WTC11 (cell line): ENCODE measurements at regions not wholly inside any gene's neighbourhood (a gene's known extent, or its start where the extent isn't known, plus 50 kb on each side); places are given as distances from the start of the nearest gene placed in this dataset.

Source experiments
- ATAC-seq: fragments of 200-7000 bp; cut with Tn5 transposase; 2 replicates; pipeline ENCODE4 v1.10.0; 2021; ENCODE audit warnings: mild to moderate bottlenecking, moderate library complexity
- CTCF ChIA-PET: fragments of 300-600 bp; sonication (Branson Sonifier 250); formaldehyde crosslinking; loops from one replicate; lab custom pipeline; 2021; ENCODE audit warnings: antibody characterized with exemption; lab: Charles Lee
- POLR2A ChIA-PET: fragments of 350-600 bp; sonication (Branson Sonifier 250); formaldehyde crosslinking; loops from one replicate; lab custom pipeline; 2021; ENCODE audit warnings: antibody characterized with exemption; lab: Charles Lee
- DNase-seq: peaks from one replicate; pipeline ENCODE4 v3.0.0; 2021; ENCODE audit warnings: low spot score
- H3K27ac Mint-ChIP-seq: 2 replicates; pipeline ENCODE4 v1.8.0; 2021; ENCODE audit warnings: mixed read lengths
- H3K27me3 Mint-ChIP-seq: 2 replicates; pipeline ENCODE4 v1.8.0; 2021; ENCODE audit warnings: low read depth, mild to moderate bottlenecking, moderate library complexity, mixed read lengths
- H3K36me3 Mint-ChIP-seq: 2 replicates; pipeline ENCODE4 v1.8.0; 2021; ENCODE audit warnings: mixed read lengths
- H3K4me1 Mint-ChIP-seq: 2 replicates; pipeline ENCODE4 v1.8.0; 2022; ENCODE audit warnings: mixed read lengths
- H3K4me3 Mint-ChIP-seq: 2 replicates; pipeline ENCODE4 v1.8.0; 2021; ENCODE audit warnings: mild to moderate bottlenecking, moderate library complexity, mixed read lengths
- H3K9me3 Mint-ChIP-seq: 2 replicates; pipeline ENCODE4 v1.8.0; 2021; ENCODE audit warnings: mixed read lengths
- ATF1 ChIP-seq: sonication (generic); formaldehyde crosslinking; IDR thresholded peaks from 2 replicates; pipeline ENCODE4 v1.8.1; 2023; ENCODE audit warnings: mild to moderate bottlenecking, moderate library complexity, missing genetic modification reagents
- CDX4 ChIP-seq: fragments of 250-450 bp; sonication (Bioruptor Pico); IDR thresholded peaks from 2 replicates; pipeline ENCODE4 v1.9.0; 2021; ENCODE audit warnings: moderate library complexity, mild to moderate bottlenecking, inconsistent platforms, borderline replicate concordance
- ETV6 ChIP-seq: sonication (generic); formaldehyde crosslinking; IDR thresholded peaks from 2 replicates; pipeline ENCODE4 v1.8.1; 2022; ENCODE audit warnings: mild to moderate bottlenecking, missing genetic modification reagents
- FOXP1 ChIP-seq: sonication (generic); formaldehyde crosslinking; IDR thresholded peaks from 2 replicates; pipeline ENCODE4 v1.8.0; 2022; ENCODE audit warnings: missing genetic modification reagents, mild to moderate bottlenecking, moderate library complexity, borderline replicate concordance
- FOXP4 ChIP-seq: sonication (generic); formaldehyde crosslinking; IDR thresholded peaks from 2 replicates; pipeline ENCODE4 v1.8.0; 2022; ENCODE audit warnings: mild to moderate bottlenecking, missing genetic modification reagents
- MXD4 ChIP-seq: fragments of 250-450 bp; sonication (Bioruptor Pico); IDR thresholded peaks from 2 replicates; pipeline ENCODE4 v1.8.0; 2021; ENCODE audit warnings: mild to moderate bottlenecking, moderate library complexity, borderline replicate concordance
- NFE2L1 ChIP-seq: sonication (generic); formaldehyde crosslinking; IDR thresholded peaks from 2 replicates; pipeline ENCODE4 v1.8.1; 2023; ENCODE audit warnings: missing genetic modification reagents
- NFYB ChIP-seq: sonication (generic); formaldehyde crosslinking; conservative IDR thresholded peaks from 2 replicates; pipeline ENCODE4 v1.8.0; 2022; ENCODE audit warnings: low read depth, missing genetic modification reagents
- NR1H2 ChIP-seq: sonication (generic); formaldehyde crosslinking; IDR thresholded peaks from 2 replicates; pipeline ENCODE4 v1.9.0; 2021; ENCODE audit warnings: mild to moderate bottlenecking, moderate library complexity, missing genetic modification reagents
- NR2C2 ChIP-seq: sonication (generic); formaldehyde crosslinking; IDR thresholded peaks from 2 replicates; pipeline ENCODE4 v1.8.0; 2022; ENCODE audit warnings: mild to moderate bottlenecking, missing genetic modification reagents
- NR3C1 ChIP-seq: sonication (generic); formaldehyde crosslinking; conservative IDR thresholded peaks from 2 replicates; pipeline ENCODE4 v1.8.1; 2023; ENCODE audit warnings: low read depth, mild to moderate bottlenecking, missing genetic modification reagents
- ZNF423 ChIP-seq: fragments of 250-450 bp; sonication (Bioruptor Pico); IDR thresholded peaks from 2 replicates; pipeline ENCODE4 v2.1.2; 2022; ENCODE audit warnings: mild to moderate bottlenecking, moderate library complexity
- TF ChIP-seq, protein P1 (sequence below): fragments of 250-450 bp; sonication (Bioruptor Pico); IDR thresholded peaks from 2 replicates; pipeline ENCODE4 v1.9.0; 2021; ENCODE audit warnings: mild to moderate bottlenecking, borderline replicate concordance
- TF ChIP-seq, protein P2 (sequence below): sonication (generic); formaldehyde crosslinking; IDR thresholded peaks from 2 replicates; pipeline ENCODE4 v1.8.1; 2023; ENCODE audit warnings: mild to moderate bottlenecking, moderate library complexity, missing genetic modification reagents
- TF ChIP-seq, protein P3 (sequence below): fragments of 250-450 bp; sonication (Bioruptor Pico); conservative IDR thresholded peaks from 2 replicates; pipeline ENCODE4 v1.9.0; 2021; ENCODE audit warnings: mild to moderate bottlenecking
- TF ChIP-seq, protein P4 (sequence below): sonication (generic); formaldehyde crosslinking; conservative IDR thresholded peaks from 2 replicates; pipeline ENCODE4 v1.8.1; 2023; ENCODE audit warnings: mild to moderate bottlenecking, low read depth, missing genetic modification reagents, moderate library complexity
- TF ChIP-seq, protein P5 (sequence below): sonication (generic); formaldehyde crosslinking; IDR thresholded peaks from 2 replicates; pipeline ENCODE4 v1.8.1; 2022; ENCODE audit warnings: mild to moderate bottlenecking, missing genetic modification reagents, moderate library complexity, borderline replicate concordance

GRCh38 chr10:113279262-113279661 is 273.6 kb upstream of the HABP2 start:
- no peaks in the 10 kb centered on the region for H3K4me1 Mint-ChIP-seq
- ChIA-PET CTCF (no interaction called here), POLR2A (no interaction called here)
- no peak overlapping the region for H3K27ac Mint-ChIP-seq
- DNase-seq (no peak), ATAC-seq (no peak)
- no peak overlapping the region for H3K4me3 Mint-ChIP-seq
- peaks cover 12% of the 10 kb centered on the region for H3K36me3 Mint-ChIP-seq
- peaks cover 2% of the 10 kb centered on the region; the same call in 1 of the 2 replicates for H3K27me3 Mint-ChIP-seq
- peaks cover 31% of the 10 kb centered on the region for H3K9me3 Mint-ChIP-seq
- no peak for TF ChIP-seq ATF1
- no peak for TF ChIP-seq ETV6 (CRISPR knock-in tag)
- TF ChIP-seq, protein P1, sequence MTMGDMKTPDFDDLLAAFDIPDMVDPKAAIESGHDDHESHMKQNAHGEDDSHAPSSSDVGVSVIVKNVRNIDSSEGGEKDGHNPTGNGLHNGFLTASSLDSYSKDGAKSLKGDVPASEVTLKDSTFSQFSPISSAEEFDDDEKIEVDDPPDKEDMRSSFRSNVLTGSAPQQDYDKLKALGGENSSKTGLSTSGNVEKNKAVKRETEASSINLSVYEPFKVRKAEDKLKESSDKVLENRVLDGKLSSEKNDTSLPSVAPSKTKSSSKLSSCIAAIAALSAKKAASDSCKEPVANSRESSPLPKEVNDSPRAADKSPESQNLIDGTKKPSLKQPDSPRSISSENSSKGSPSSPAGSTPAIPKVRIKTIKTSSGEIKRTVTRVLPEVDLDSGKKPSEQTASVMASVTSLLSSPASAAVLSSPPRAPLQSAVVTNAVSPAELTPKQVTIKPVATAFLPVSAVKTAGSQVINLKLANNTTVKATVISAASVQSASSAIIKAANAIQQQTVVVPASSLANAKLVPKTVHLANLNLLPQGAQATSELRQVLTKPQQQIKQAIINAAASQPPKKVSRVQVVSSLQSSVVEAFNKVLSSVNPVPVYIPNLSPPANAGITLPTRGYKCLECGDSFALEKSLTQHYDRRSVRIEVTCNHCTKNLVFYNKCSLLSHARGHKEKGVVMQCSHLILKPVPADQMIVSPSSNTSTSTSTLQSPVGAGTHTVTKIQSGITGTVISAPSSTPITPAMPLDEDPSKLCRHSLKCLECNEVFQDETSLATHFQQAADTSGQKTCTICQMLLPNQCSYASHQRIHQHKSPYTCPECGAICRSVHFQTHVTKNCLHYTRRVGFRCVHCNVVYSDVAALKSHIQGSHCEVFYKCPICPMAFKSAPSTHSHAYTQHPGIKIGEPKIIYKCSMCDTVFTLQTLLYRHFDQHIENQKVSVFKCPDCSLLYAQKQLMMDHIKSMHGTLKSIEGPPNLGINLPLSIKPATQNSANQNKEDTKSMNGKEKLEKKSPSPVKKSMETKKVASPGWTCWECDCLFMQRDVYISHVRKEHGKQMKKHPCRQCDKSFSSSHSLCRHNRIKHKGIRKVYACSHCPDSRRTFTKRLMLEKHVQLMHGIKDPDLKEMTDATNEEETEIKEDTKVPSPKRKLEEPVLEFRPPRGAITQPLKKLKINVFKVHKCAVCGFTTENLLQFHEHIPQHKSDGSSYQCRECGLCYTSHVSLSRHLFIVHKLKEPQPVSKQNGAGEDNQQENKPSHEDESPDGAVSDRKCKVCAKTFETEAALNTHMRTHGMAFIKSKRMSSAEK (CRISPR knock-in tag): no peak
- no peak for TF ChIP-seq MXD4 (CRISPR knock-in tag)
- TF ChIP-seq NFYB (CRISPR knock-in tag): no peak
- no peak for TF ChIP-seq FOXP1 (CRISPR knock-in tag)
- no peak for TF ChIP-seq NR1H2
- TF ChIP-seq, protein P2, sequence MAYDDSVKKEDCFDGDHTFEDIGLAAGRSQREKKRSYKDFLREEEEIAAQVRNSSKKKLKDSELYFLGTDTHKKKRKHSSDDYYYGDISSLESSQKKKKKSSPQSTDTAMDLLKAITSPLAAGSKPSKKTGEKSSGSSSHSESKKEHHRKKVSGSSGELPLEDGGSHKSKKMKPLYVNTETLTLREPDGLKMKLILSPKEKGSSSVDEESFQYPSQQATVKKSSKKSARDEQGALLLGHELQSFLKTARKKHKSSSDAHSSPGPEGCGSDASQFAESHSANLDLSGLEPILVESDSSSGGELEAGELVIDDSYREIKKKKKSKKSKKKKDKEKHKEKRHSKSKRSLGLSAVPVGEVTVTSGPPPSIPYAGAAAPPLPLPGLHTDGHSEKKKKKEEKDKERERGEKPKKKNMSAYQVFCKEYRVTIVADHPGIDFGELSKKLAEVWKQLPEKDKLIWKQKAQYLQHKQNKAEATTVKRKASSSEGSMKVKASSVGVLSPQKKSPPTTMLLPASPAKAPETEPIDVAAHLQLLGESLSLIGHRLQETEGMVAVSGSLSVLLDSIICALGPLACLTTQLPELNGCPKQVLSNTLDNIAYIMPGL (CRISPR knock-in tag): no peak
- TF ChIP-seq, protein P3, sequence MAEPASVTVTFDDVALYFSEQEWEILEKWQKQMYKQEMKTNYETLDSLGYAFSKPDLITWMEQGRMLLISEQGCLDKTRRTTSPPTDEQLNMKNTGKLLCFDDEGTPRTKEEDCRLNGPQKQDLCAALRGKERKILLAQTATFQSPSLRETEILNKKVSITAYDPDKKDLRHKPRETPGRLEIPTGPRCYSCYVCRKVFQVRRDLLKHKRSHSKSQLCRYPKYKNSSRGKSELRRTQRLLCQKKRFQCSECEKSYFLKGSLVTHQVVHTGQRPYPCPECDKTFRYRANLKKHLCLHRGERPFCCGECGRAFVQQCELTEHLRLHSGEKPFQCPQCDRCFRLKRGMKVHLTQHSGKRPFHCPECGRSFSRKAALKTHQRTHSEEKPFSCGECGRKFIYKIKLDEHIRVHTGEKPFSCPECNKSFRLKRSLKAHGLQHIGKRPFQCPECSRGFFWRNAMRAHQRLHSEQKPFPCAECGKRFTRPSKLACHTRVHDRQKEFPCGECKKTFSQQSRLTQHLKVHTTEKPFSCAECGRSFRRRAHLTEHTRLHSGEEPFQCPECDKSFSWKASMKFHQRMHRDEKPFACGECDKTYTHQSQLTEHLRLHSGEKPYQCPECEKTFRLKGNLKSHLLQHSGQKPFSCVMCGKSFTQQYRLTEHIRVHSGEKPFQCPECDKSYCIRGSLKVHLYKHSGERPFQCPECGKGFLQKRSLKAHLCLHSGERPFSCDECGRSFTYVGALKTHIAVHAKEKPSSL: no peak
- TF ChIP-seq, protein P4, sequence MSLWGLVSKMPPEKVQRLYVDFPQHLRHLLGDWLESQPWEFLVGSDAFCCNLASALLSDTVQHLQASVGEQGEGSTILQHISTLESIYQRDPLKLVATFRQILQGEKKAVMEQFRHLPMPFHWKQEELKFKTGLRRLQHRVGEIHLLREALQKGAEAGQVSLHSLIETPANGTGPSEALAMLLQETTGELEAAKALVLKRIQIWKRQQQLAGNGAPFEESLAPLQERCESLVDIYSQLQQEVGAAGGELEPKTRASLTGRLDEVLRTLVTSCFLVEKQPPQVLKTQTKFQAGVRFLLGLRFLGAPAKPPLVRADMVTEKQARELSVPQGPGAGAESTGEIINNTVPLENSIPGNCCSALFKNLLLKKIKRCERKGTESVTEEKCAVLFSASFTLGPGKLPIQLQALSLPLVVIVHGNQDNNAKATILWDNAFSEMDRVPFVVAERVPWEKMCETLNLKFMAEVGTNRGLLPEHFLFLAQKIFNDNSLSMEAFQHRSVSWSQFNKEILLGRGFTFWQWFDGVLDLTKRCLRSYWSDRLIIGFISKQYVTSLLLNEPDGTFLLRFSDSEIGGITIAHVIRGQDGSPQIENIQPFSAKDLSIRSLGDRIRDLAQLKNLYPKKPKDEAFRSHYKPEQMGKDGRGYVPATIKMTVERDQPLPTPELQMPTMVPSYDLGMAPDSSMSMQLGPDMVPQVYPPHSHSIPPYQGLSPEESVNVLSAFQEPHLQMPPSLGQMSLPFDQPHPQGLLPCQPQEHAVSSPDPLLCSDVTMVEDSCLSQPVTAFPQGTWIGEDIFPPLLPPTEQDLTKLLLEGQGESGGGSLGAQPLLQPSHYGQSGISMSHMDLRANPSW: no peak
- TF ChIP-seq, protein P5, sequence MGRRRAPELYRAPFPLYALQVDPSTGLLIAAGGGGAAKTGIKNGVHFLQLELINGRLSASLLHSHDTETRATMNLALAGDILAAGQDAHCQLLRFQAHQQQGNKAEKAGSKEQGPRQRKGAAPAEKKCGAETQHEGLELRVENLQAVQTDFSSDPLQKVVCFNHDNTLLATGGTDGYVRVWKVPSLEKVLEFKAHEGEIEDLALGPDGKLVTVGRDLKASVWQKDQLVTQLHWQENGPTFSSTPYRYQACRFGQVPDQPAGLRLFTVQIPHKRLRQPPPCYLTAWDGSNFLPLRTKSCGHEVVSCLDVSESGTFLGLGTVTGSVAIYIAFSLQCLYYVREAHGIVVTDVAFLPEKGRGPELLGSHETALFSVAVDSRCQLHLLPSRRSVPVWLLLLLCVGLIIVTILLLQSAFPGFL (CRISPR knock-in tag): no peak
- TF ChIP-seq ZNF423 (CRISPR knock-in tag): no peak
- TF ChIP-seq FOXP4 (CRISPR knock-in tag): no peak
- TF ChIP-seq NFE2L1 (CRISPR knock-in tag): no peak
- TF ChIP-seq NR2C2: no peak
- no peak for TF ChIP-seq NR3C1
- TF ChIP-seq CDX4: no peak
